ENCODE measurements at regions not wholly inside any gene's neighbourhood (a gene's known extent, or its start where the extent isn't known, plus 50 kb on each side); places are given as distances from the start of the nearest gene placed in this dataset.

- TF ChIP-seq, protein P1, sequence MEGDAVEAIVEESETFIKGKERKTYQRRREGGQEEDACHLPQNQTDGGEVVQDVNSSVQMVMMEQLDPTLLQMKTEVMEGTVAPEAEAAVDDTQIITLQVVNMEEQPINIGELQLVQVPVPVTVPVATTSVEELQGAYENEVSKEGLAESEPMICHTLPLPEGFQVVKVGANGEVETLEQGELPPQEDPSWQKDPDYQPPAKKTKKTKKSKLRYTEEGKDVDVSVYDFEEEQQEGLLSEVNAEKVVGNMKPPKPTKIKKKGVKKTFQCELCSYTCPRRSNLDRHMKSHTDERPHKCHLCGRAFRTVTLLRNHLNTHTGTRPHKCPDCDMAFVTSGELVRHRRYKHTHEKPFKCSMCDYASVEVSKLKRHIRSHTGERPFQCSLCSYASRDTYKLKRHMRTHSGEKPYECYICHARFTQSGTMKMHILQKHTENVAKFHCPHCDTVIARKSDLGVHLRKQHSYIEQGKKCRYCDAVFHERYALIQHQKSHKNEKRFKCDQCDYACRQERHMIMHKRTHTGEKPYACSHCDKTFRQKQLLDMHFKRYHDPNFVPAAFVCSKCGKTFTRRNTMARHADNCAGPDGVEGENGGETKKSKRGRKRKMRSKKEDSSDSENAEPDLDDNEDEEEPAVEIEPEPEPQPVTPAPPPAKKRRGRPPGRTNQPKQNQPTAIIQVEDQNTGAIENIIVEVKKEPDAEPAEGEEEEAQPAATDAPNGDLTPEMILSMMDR (IDR thresholded peaks at IDR 0.05), result no peak
- no peak for TF ChIP-seq POLR2A (IDR thresholded peaks at IDR 0.05)
These were observed 184.9 kb downstream of the ALG10B start for GRCh38 chr12:38501481-38501880.
